HL-60 (cell line): ENCODE measurements at regions not wholly inside any gene's neighbourhood (a gene's known extent, or its start where the extent isn't known, plus 50 kb on each side); places are given as distances from the start of the nearest gene placed in this dataset.
A peak's percentile ranks its signal among the peaks of the same experiment; 100 is the strongest.

Source experiments
- DNase-seq, 2 experiments: peaks; one replicate each; pipeline ENCODE4 v3.0.0-alpha.2; 2010 to 2020; ENCODE audit warnings: low read depth in 1 of 2, low spot score in 1 of 2
- H3K27ac ChIP-seq: fragments of 250-450 bp; sonication (Bioruptor Pico); replicated peaks from 2 replicates; pipeline ENCODE4 v1.5.1; 2020; ENCODE audit warnings: mild to moderate bottlenecking, moderate library complexity
- H3K27me3 ChIP-seq: fragments of 250-450 bp; sonication (Bioruptor Pico); 2 replicates; pipeline ENCODE4 v1.5.1; 2021; ENCODE audit warnings: mild to moderate bottlenecking, moderate library complexity; ENCODE audit not compliant: insufficient read depth, poor library complexity, severe bottlenecking
- H3K4me3 ChIP-seq: replicated peaks from 2 replicates; pipeline ENCODE4 v1.5.1; 2011; ENCODE audit warnings: mild to moderate bottlenecking, control low read depth, low read length; ENCODE audit not compliant: insufficient read depth
- GABPA ChIP-seq: IDR thresholded peaks from 2 replicates; pipeline ENCODE4 v1.6.1; 2012; ENCODE audit warnings: low read depth
- POLR2AphosphoS5 ChIP-seq: IDR thresholded peaks from 2 replicates; pipeline ENCODE4 v1.6.1; 2012; ENCODE audit warnings: low read depth
- REST ChIP-seq: IDR thresholded peaks from 2 replicates; pipeline ENCODE4 v1.6.1; 2012; ENCODE audit warnings: low read depth; ENCODE audit not compliant: insufficient replicate concordance
- SPI1 ChIP-seq: IDR thresholded peaks from 2 replicates; pipeline ENCODE4 v1.6.1; 2012; ENCODE audit warnings: low read depth, mild to moderate bottlenecking, borderline replicate concordance
- TF ChIP-seq, protein P1 (sequence below): IDR thresholded peaks from one replicate; pipeline ENCODE4 v1.5.1; 2011; ENCODE audit warnings: low read length, control low read depth, inconsistent platforms; ENCODE audit not compliant: insufficient read depth

DNA sequence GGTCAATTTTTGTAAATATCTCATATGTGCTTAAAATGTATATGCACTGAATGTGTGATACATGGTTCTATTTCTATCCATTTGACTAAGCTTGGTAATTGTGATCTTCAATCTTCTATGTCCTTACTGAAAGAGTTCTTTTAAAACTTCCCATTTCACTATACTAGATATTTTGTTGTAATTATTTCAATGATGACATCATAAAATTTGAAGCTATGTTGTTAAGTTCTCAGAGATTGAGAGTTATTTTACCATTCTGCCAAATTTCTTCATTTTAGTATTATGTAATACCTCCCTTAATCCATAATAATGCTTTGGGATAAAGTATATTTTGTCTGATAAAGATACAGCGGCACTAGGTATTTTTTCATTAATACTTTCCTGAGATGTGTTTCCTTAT lies 1307.3 kb downstream of the RPA4 start:
- no peak overlapping the region for H3K4me3 ChIP-seq
- TF ChIP-seq REST (no peak), POLR2AphosphoS5 (no peak), SPI1 (no peak), GABPA (no peak)
- TF ChIP-seq, protein P1, sequence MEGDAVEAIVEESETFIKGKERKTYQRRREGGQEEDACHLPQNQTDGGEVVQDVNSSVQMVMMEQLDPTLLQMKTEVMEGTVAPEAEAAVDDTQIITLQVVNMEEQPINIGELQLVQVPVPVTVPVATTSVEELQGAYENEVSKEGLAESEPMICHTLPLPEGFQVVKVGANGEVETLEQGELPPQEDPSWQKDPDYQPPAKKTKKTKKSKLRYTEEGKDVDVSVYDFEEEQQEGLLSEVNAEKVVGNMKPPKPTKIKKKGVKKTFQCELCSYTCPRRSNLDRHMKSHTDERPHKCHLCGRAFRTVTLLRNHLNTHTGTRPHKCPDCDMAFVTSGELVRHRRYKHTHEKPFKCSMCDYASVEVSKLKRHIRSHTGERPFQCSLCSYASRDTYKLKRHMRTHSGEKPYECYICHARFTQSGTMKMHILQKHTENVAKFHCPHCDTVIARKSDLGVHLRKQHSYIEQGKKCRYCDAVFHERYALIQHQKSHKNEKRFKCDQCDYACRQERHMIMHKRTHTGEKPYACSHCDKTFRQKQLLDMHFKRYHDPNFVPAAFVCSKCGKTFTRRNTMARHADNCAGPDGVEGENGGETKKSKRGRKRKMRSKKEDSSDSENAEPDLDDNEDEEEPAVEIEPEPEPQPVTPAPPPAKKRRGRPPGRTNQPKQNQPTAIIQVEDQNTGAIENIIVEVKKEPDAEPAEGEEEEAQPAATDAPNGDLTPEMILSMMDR, result no peak
- no peak overlapping the region for H3K27ac ChIP-seq
- no peak for DNase-seq
- H3K27me3 ChIP-seq, result no peaks in the 10 kb centered on the region

DNA sequence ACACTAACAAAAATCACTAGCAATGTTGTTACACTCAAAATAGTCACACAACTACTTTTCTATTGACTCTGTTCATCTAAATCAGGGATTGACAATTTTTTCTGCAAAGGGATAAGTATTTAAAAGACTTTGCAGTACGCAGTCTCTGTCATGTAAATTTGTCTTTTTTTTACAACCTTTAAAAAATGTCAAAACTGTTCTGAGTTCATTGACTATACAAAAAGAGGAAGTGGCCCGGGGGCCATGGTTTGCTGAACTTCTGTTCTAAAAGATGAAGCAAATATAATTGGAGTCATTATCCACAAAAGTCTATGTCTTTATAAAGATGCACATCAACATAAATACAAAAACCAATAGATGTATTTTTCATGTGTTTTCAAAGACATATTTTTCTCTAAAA lies 1310.3 kb downstream of the RPA4 start:
- TF ChIP-seq SPI1 (peak; percentile 85), POLR2AphosphoS5 (no peak)
- TF ChIP-seq, protein P1, result no peak
- peak in 1 of 2 experiments; percentile 12 for DNase-seq
- Histone ChIP-seq H3K4me3 (no peak overlapping the region), H3K27me3 (no peaks in the 10 kb centered on the region), H3K27ac (no peak overlapping the region)

GRCh38 chrX:98203800-98204199 lies 1320.1 kb downstream of the RPA4 start:
- H3K27ac ChIP-seq, result no peak overlapping the region
- no peaks in the 10 kb centered on the region for H3K27me3 ChIP-seq
- DNase-seq, result no peak
- no peak overlapping the region for H3K4me3 ChIP-seq
- TF ChIP-seq SPI1, result no peak
- no peak for TF ChIP-seq POLR2AphosphoS5
- TF ChIP-seq, protein P1, result no peak
- TF ChIP-seq GABPA, result no peak
- no peak for TF ChIP-seq REST

GRCh38 chrX:98207947-98208346 lies 1324.2 kb downstream of the RPA4 start:
- TF ChIP-seq POLR2AphosphoS5, result no peak
- TF ChIP-seq, protein P1, result no peak
- no peak for TF ChIP-seq GABPA
- TF ChIP-seq SPI1, result no peak
- TF ChIP-seq REST, result no peak
- Histone ChIP-seq H3K27me3 (no peaks in the 10 kb centered on the region), H3K27ac (no peak overlapping the region), H3K4me3 (no peak overlapping the region)
- DNase-seq, result no peak
